ENCODE measurements at regions not wholly inside any gene's neighbourhood (a gene's known extent, or its start where the extent isn't known, plus 50 kb on each side); places are given as distances from the start of the nearest gene placed in this dataset.

DNA sequence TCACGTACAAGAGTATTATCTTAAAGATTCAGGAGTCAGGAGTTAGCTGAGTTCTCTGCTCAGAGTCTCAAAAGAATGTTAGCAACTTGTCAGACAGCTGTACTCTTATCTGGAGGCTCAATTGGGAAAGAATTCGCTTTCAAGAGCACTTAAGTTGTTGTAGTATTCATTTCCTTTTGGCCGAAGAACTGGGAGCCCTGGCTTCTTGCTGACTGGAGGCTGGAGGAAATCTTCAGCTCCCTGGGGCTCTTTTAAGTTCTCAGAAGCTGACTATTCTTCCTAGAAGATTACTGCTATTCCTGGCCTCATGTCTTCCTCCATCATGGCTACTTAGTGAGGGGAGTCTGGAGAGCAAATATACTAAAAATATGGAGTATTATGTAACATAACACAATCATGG, 587.2 kb downstream of the EPHA5 start:
- TF ChIP-seq SUZ12 (IDR thresholded peaks at IDR 0.05; ENCODE audit: low read depth, low read length) (no peak), CEBPB (IDR thresholded peaks at IDR 0.05; ENCODE audit: borderline replicate concordance, low read depth, low read length) (no peak), CAMTA2 (CRISPR knock-in tag; IDR thresholded peaks at IDR 0.05; ENCODE audit: borderline replicate concordance) (no peak), ZNF792 (CRISPR knock-in tag; IDR thresholded peaks at IDR 0.05) (no peak), IRX3 (CRISPR knock-in tag; IDR thresholded peaks at IDR 0.05; ENCODE audit: borderline replicate concordance, low read depth) (no peak), SALL1 (CRISPR knock-in tag; IDR thresholded peaks at IDR 0.05) (no peak), SMAD3 (CRISPR knock-in tag; IDR thresholded peaks at IDR 0.05) (no peak), HDAC6 (IDR thresholded peaks at IDR 0.05; ENCODE audit: low read depth, low read length) (no peak)
- TF ChIP-seq, protein P1, sequence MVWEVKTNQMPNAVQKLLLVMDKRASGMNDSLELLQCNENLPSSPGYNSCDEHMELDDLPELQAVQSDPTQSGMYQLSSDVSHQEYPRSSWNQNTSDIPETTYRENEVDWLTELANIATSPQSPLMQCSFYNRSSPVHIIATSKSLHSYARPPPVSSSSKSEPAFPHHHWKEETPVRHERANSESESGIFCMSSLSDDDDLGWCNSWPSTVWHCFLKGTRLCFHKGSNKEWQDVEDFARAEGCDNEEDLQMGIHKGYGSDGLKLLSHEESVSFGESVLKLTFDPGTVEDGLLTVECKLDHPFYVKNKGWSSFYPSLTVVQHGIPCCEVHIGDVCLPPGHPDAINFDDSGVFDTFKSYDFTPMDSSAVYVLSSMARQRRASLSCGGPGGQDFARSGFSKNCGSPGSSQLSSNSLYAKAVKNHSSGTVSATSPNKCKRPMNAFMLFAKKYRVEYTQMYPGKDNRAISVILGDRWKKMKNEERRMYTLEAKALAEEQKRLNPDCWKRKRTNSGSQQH (CRISPR knock-in tag; IDR thresholded peaks at IDR 0.05; ENCODE audit: low read depth) = no peak
- TF ChIP-seq, protein P2, sequence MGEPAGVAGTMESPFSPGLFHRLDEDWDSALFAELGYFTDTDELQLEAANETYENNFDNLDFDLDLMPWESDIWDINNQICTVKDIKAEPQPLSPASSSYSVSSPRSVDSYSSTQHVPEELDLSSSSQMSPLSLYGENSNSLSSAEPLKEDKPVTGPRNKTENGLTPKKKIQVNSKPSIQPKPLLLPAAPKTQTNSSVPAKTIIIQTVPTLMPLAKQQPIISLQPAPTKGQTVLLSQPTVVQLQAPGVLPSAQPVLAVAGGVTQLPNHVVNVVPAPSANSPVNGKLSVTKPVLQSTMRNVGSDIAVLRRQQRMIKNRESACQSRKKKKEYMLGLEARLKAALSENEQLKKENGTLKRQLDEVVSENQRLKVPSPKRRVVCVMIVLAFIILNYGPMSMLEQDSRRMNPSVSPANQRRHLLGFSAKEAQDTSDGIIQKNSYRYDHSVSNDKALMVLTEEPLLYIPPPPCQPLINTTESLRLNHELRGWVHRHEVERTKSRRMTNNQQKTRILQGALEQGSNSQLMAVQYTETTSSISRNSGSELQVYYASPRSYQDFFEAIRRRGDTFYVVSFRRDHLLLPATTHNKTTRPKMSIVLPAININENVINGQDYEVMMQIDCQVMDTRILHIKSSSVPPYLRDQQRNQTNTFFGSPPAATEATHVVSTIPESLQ (CRISPR knock-in tag; conservative IDR thresholded peaks at IDR 0.05) = no peak
- TF ChIP-seq, protein P3, sequence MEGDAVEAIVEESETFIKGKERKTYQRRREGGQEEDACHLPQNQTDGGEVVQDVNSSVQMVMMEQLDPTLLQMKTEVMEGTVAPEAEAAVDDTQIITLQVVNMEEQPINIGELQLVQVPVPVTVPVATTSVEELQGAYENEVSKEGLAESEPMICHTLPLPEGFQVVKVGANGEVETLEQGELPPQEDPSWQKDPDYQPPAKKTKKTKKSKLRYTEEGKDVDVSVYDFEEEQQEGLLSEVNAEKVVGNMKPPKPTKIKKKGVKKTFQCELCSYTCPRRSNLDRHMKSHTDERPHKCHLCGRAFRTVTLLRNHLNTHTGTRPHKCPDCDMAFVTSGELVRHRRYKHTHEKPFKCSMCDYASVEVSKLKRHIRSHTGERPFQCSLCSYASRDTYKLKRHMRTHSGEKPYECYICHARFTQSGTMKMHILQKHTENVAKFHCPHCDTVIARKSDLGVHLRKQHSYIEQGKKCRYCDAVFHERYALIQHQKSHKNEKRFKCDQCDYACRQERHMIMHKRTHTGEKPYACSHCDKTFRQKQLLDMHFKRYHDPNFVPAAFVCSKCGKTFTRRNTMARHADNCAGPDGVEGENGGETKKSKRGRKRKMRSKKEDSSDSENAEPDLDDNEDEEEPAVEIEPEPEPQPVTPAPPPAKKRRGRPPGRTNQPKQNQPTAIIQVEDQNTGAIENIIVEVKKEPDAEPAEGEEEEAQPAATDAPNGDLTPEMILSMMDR (CRISPR knock-in tag; IDR thresholded peaks at IDR 0.05) = no peak
- TF ChIP-seq, protein P4, sequence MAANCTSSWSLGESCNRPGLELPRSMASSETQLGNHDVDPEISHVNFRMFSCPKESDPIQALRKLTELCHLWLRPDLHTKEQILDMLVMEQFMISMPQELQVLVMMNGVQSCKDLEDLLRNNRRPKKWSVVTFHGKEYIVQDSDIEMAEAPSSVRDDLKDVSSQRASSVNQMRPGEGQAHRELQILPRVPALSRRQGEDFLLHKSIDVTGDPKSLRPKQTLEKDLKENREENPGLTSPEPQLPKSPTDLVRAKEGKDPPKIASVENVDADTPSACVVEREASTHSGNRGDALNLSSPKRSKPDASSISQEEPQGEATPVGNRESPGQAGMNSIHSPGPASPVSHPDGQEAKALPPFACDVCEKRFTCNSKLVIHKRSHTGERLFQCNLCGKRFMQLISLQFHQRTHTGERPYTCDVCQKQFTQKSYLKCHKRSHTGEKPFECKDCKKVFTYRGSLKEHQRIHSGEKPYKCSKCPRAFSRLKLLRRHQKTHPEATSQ (CRISPR knock-in tag; IDR thresholded peaks at IDR 0.05; ENCODE audit: borderline replicate concordance) = no peak
- TF ChIP-seq, protein P5, sequence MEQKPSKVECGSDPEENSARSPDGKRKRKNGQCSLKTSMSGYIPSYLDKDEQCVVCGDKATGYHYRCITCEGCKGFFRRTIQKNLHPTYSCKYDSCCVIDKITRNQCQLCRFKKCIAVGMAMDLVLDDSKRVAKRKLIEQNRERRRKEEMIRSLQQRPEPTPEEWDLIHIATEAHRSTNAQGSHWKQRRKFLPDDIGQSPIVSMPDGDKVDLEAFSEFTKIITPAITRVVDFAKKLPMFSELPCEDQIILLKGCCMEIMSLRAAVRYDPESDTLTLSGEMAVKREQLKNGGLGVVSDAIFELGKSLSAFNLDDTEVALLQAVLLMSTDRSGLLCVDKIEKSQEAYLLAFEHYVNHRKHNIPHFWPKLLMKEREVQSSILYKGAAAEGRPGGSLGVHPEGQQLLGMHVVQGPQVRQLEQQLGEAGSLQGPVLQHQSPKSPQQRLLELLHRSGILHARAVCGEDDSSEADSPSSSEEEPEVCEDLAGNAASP (CRISPR knock-in tag; IDR thresholded peaks at IDR 0.05; ENCODE audit: borderline replicate concordance) = no peak

Data from HepG2 (cell line).